NCI-H2029 treated with DMSO at 0.1 percent for 48 hours (cell line): ENCODE measurements at regions not wholly inside any gene's neighbourhood (a gene's known extent, or its start where the extent isn't known, plus 50 kb on each side); places are given as distances from the start of the nearest gene placed in this dataset.

Experiments
- DNase-seq: peaks from one replicate; lab custom pipeline; 2025; lab: John Stamatoyannopoulos, UW

DNA sequence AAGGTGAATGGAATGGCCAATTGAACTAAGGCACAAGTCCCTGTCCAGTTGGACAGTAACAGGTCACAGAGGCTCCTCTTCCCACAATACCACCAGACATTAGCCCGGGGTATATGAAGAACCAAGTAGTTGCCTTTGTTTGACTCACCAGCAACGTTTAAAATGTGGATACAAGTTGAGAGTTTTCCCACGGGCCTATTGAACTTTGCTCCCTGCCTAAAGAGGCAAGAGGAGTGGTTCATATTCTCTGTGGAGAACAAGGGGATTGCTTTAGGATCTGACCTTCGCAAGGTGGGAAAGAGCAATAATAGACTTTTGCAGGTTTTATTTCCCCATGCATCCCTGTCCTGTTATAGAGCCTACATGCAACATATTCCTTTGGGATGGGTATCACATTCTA is 177.2 kb downstream of the POU4F1 start:
- no peak for DNase-seq

DNA sequence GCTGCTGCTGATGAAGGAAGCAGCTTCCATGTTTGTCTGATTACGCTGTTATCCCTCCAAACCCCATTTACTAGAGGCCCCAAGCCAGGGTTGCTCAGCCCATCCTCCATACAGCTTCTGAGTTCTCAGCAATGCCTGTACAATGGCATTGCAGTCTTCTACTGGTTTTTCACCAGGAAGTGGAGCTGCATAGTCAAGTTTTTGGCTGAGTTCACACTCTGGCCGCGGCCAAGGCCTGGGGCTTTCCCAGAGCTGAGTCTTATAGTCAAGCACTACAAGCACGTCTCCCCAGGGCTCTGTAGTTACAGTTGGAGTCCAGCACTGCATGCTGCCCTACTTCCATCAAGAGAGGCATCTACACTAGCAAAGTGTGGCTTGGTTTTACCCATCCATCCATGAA is 182.5 kb downstream of the POU4F1 start:
- DNase-seq, result no peak

DNA sequence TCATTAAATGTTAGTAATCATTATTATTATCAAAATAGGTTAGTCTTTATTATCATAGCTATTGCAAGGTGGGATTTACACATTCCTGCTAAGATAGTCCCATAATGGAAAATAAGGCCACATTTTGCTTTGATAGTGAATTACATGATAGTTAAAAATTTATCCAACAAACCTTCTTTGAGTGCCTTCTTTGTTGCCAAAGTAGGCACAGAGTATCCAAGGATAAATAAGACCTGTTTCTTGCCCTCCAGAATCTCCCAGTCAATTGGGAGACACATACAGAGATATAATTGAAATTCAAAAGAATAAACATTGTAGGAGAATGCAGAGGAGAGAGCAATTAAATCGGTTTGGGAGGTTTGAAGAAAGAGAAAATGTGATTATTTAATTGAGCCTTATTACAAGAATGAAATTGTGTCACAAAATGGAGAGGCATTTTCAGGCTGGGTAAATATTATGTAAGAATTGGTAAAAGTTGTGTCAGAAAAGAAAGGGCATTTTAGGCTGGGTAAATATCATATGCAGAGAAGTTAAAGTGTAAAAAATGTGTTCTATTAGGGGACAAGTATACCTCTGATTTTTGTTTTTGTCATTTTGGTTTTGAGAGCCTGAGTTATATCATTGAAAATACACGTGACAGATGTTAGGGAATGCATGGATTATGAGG is 189.3 kb downstream of the POU4F1 start:
- DNase-seq, result no peak

- DNase-seq, result no peak
Measured at GRCh38 chr13:78410847-78411246, 192.5 kb downstream of the POU4F1 start.

DNA sequence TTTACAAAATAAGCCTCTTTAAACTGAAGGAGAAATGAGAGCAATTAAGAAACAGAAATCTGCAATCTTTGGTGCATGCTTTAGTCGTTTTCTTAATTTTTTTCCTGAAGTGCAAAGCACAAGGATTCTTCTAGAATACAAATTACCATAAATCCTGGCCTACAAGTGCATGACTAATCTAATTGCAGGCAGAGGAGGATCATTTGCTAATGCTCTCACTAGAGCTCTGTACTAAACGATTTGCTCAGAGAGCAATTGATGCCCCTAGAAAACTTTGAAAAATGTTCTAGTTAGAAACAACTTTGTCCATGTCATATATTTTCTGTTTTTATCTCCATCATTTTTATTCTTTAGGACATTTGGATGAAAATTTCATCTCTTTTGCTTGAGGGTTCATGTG is 193.2 kb downstream of the POU4F1 start:
- DNase-seq, result no peak

- DNase-seq, result no peak
Measured at GRCh38 chr13:78409172-78409571, 194.2 kb downstream of the POU4F1 start.

DNA sequence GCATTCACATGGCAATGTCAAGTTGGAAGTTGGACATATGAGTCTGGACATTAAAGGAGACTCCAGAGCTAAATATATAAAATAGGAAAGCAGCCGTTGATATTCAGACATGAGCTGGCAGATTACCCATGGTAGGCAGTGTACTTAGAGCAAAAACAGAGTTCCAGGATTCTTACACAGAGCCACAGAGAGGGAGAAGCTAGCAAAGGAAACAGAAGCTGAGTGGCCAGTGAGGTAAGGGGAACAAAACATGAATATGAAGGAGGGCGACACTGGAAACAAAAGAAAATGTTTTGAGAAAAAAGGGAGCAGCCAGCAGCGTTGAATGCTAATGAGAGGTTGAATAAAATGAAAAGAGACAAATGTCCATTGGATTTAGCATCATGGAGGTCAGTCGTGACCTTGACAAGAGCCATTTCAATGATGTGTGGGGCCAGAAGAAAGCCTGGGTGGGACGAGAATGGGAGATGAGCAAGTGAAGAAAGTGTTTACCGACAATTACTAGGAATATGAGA is 198.4 kb downstream of the POU4F1 start:
- DNase-seq, result no peak

DNA sequence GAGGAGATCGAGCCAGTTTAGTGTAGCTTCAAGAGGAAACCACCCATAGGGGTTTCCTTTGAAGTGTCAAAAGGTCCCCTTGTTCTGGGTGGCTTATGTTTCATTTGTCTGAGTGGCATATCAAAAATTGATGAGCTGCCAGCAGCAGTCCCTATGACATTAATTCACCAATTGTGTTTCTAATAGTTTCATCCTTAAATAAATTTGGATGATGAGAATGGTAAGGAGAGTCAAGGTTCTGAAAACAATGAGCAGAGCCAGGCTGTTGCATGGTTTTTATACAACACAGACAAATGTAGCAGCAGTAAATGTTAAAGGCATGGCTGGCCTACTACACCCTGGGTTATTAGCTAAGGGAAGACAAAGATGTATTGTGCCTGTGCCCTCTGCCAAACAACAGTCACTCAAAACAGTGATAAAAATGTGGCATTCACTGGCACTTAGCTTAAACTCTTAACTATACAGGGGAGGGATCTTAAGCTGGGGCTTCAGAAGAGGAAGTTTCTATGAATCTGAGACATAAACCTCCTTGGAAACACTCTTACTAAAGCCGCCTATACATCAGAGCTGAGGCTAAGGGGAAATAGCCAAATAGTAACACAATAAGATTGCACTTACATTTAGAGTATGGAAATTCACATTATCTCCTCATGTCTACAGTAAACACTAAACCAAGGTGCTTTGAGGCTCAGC is 200.5 kb downstream of the POU4F1 start:
- no peak for DNase-seq

DNA sequence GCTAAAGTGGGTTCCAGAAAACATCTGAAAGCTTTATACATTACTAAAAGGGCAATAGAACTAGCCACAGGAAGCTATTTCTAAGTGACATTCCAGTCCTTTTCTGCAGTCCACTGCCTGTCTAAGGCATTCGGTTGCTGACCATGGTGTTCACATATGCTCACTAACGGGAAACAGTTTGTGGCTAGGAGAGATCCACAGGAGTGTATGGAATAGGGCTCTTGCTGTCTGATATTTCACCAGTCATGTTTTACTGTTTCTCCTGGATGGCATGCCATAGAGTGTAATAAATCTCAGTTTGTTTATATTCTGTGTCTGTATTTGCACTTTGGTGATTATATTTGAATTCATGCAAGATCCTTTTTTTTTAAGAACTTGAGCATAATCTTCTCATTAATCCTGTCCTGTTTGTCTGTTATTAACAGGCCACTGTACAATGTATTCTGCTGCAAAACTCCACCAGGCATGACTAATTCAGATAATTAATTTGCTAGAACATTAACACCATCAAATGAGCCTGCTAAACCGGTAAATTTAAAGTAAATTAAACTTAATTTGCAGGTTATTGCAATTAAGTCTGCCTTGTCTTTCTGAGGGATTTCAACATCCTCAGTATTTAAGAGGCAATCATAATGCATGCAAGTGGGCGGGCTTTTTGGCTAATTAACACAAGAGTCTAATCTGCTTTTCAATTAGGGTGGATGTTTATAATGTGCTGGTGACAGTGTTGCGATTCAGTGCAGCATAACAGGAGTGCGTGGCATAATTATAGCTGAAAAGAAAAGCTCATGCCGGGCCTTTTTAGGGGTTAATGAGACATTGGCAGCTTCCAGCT is 201.3 kb downstream of the POU4F1 start:
- DNase-seq, result no peak

DNA sequence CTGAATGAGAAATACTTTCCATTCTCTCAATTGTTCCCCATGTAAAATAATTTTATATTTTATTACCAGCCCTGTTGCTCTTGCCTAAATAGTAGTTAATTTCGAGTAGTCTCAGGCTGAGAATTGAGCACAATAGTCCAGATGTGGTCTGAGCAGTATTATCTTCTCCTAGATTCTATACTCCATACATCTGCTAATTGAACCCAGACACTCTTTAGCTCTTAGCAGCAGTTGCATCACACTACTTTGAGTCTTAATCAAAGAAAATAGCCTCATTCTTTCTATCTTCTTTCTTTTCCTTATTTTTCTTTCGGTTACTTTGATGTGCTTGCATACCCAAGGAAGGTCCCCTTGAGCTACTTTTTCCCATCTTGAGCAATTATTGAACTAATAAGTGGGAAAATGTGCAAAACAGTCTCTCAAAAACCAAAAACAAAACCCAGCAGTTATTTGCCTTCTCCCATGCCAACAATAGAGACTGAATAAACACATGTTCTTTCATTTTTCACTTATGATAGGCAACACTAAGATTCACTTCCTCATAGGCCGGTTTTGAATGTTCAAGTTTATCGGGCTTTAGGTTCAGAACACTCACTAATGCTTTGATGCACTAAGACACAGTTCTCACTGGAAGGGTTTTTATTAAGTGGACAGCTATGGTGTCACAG is 204.5 kb downstream of the POU4F1 start:
- no peak for DNase-seq

- no peak for DNase-seq
Measured at GRCh38 chr13:78393286-78394142, 209.8 kb downstream of the POU4F1 start.

GRCh38 chr13:78383899-78384298 is 219.5 kb downstream of the POU4F1 start:
- no peak for DNase-seq

GRCh38 chr13:78383071-78383484 is 220.3 kb downstream of the POU4F1 start:
- DNase-seq, result no peak

DNA sequence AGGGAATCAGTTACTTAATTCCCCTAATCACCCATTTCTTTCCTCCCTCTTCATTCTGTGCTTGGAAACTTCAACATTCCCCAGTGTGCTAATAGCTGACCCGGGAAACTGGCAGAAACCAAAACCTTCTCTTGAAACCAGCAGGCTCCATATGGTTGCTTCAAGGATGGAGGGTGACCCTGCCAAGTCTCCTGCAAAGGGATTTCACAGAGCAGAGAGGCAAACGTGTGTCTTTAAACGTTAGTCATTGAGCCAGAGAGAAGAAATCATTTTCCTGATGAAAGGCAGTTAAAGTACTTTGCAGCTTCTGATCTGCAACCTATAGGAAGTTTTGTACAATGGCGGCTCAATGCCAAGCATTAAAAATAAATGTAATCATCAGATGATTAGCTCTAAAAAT is 220.9 kb downstream of the POU4F1 start:
- no peak for DNase-seq

DNA sequence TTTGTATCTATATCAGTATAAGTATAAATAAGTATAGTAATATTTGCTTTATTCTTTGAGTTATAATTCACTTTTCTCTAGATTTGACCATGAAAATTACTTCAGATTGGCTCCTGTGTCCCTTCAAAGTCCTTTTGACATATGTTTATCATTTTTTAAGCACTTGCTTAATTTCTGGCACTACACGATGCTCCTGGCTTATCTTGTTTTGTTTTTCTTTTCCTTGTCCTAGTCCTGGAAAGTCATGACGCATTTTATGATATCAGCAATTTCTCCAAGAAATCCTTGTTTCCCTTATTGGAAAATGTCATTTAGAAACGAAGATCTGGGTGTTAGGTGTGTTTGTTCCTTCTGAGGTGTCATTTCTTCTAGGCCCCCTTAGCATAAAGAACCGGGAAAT is 226.5 kb downstream of the POU4F1 start:
- DNase-seq, result no peak

GRCh38 chr13:78376033-78376432 is 227.3 kb downstream of the POU4F1 start:
- DNase-seq, result no peak

GRCh38 chr13:78372581-78372980 is 230.8 kb downstream of the POU4F1 start:
- DNase-seq, result no peak

- no peak for DNase-seq
Measured at GRCh38 chr13:78370231-78370630, 233.1 kb downstream of the POU4F1 start.

DNA sequence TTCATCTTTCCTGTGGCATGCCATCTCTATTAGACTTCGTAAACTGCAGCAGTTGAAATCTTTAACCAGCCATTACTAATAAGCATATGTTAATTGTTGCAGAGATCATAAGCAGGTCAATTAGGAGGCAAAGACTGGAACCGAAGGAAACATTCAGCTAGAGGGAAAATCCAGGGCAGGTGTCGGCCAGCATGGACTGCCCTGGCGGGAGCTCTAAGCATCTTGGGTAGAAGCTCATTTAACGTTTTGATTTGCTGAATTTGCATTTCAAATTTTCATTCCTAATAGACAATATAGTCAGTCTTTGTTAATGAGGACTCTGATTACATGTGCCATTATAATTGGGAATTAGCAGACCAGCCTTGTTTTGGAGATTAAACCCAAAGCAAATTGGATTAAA is 238.6 kb downstream of the POU4F1 start:
- DNase-seq, result no peak

DNA sequence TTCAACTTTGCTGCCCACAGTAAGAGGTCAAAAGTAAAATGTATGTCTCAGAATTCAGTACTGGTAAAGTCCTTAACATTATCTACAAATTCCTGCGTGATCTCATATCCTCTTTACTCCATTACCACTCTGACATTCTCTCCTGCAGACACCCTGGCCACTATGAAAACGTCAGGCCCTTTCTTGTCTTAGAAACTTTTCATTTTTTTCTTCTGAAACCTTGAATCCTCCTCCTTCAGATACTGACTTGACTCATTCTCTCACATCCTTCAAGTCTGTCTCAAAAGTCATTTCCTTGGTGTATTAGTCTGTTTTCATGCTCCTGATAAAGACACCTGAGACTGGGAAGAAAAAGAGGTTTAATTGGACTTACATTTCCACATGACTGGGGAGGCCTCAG is 262.3 kb downstream of the POU4F1 start:
- no peak for DNase-seq

DNA sequence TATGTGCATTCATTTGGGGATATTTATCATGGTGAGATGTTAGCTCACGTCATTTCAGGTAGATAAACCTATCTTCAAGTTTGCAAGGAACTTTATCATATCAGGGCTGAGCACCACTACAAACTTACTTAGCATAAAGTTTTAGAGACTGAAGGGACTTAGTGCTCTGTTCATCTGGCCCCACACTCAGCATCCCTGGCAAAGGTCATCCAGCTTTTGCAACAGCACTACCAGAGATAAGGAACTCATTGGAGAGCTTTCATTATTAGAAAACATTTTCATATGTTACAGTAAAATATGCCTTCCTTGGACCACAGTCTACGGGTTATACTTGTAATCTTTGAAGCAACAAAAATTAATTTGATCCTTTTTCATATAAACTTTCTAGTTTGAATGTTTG is 263.4 kb downstream of the POU4F1 start:
- DNase-seq, result no peak
